ENCODE measurements at regions not wholly inside any gene's neighbourhood (a gene's known extent, or its start where the extent isn't known, plus 50 kb on each side); places are given as distances from the start of the nearest gene placed in this dataset.
"Not testable (repeated sequence)": the region's sequence is repeated elsewhere in the genome, so short reads cannot be mapped to it uniquely, and the experiment has no call there.

DNA sequence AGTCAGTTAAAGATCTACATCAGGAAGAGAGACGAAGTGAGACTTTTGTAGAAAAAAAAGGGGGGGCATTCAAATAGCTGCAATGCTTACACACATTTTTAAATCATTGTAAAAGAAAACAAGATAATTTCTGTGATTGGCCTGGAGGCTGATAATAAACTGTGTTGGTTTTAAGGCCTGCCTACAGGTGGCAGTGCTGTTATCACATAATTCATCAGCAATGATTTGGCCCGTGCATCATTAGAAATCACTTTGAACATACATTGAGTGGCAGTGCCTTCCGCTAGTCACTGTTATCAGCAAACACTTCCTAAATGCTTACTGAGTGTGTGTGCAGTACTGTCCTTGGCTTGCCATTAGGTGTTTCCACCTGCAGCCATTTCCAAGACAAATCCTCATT, 831.9 kb downstream of the TRIML1 start:
- Histone ChIP-seq H3K4me1 (ENCODE audit: control insufficient read depth, insufficient read depth, low read length) (peaks cover 8% of the 10 kb centered on the region), H3K9me3 (ENCODE audit: control insufficient read depth, insufficient read depth, low read length) (no peaks in the 10 kb centered on the region), H3K4me3 (ENCODE audit: low read depth, low read length) (no peak overlapping the region), H3K36me3 (ENCODE audit: control insufficient read depth, insufficient read depth, low read length) (no peaks in the 10 kb centered on the region), H3K27me3 (ENCODE audit: control insufficient read depth, insufficient read depth, low read length) (no peaks in the 10 kb centered on the region), H3K9ac (ENCODE audit: low read depth, low read length) (no peak overlapping the region)

DNA sequence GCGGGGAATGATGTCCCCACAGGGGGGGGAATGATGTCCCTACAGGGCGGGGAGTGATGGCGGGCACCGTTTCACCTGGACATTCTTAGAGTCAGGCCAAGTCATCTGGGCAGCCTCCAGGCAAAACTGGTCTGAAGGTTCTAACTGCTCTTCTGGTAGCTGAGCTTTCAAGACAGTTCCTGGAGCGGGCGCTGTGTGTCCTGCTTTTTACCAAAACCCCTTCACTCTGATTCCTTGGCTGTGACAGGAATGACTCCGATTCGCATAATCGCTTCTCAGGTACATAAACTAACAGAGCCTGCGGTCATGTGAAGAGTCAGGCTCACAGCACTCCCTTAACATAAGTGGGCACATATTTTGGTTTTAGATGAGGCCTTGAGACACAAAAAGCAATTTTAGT, 836.0 kb downstream of the TRIML1 start:
- no peak overlapping the region for H3K4me3 ChIP-seq (ENCODE audit: low read depth, low read length)
- H3K9me3 ChIP-seq (ENCODE audit: control insufficient read depth, insufficient read depth, low read length): no peaks in the 10 kb centered on the region
- no peak overlapping the region for H3K9ac ChIP-seq (ENCODE audit: low read depth, low read length)
- no peaks in the 10 kb centered on the region for H3K27me3 ChIP-seq (ENCODE audit: control insufficient read depth, insufficient read depth, low read length)
- H3K36me3 ChIP-seq (ENCODE audit: control insufficient read depth, insufficient read depth, low read length): no peaks in the 10 kb centered on the region
- H3K4me1 ChIP-seq (ENCODE audit: control insufficient read depth, insufficient read depth, low read length): peaks cover 25% of the 10 kb centered on the region

DNA sequence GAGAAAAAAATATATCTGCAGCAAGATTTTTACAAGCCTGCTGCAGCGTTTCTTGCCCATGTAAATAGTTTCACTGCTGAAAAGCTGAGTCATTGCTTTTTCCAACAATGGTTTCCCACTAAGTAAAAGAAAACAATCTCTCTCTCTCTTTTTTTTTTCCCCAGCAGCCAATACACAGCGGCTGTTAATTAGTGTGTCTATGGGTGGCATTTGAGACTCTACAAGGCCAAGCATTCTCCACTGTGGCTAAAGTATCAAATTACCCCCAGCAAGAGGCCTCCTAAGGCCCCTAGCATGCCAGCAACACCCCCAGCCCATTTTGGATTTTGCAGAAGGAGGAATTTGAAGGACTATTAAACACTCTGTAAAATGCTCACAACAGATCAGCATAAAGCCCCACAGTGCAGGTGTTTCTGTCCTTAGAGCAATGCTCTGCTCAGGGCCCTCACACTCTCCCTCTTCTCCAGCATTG, 837.4 kb downstream of the TRIML1 start:
- H3K36me3 ChIP-seq (ENCODE audit: control insufficient read depth, insufficient read depth, low read length): no peaks in the 10 kb centered on the region
- H3K4me1 ChIP-seq (ENCODE audit: control insufficient read depth, insufficient read depth, low read length): peaks cover 25% of the 10 kb centered on the region
- no peak overlapping the region for H3K9ac ChIP-seq (ENCODE audit: low read depth, low read length)

DNA sequence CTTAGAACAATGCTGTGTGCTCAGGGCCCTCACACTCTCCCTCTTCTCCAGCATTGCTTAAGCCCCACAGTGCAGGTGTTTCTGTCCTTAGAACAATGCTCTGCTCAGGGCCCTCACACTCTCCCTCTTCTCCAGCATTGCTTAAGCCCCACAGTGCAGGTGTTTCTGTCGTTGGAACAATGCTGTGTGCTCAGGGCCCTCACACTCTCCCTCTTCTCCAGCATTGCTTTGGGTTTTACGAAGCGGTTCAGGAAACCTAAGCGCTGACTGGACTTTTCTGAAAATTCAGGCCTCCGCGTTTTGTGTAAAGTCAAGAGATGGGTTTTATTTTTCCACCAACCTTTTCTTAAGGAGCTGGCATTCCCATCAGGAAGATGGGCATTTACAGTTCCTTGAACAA, 838.0 kb downstream of the TRIML1 start:
- H3K9ac ChIP-seq (ENCODE audit: low read depth, low read length); H3K4me3 ChIP-seq (ENCODE audit: low read depth, low read length); H3K27me3 ChIP-seq (ENCODE audit: control insufficient read depth, insufficient read depth, low read length); H3K9me3 ChIP-seq (ENCODE audit: control insufficient read depth, insufficient read depth, low read length); H3K36me3 ChIP-seq (ENCODE audit: control insufficient read depth, insufficient read depth, low read length): not testable (repeated sequence)
- H3K4me1 ChIP-seq (ENCODE audit: control insufficient read depth, insufficient read depth, low read length): peaks cover 25% of the 10 kb centered on the region

More for the DNA sequence above, 837.4 kb downstream of the TRIML1 start:
- H3K4me3 ChIP-seq (ENCODE audit: low read depth, low read length): no peak overlapping the region
- no peaks in the 10 kb centered on the region for H3K27me3 ChIP-seq (ENCODE audit: control insufficient read depth, insufficient read depth, low read length)
- H3K9me3 ChIP-seq (ENCODE audit: control insufficient read depth, insufficient read depth, low read length): no peaks in the 10 kb centered on the region

DNA sequence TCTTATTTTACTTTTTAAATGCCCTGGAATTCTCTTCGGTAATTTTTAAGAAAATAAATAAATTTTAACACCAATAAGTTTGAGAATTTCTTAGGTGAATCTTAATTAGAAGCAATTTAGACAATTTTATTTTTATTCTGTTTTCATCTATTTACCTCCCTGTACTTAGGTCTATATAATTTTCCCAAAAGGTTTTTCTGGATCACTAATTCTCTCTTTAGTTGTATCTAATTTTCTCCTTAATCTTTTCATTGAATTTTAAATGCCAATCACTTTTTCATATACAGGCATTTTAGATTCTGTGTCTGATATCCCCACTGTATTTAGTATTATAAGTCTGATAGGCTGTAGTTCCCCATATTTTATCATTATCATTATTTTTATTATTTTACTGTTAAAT, 845.3 kb downstream of the TRIML1 start:
- no peak overlapping the region for H3K4me3 ChIP-seq (ENCODE audit: low read depth, low read length)
- H3K9ac ChIP-seq (ENCODE audit: low read depth, low read length): no peak overlapping the region
- H3K27me3 ChIP-seq (ENCODE audit: control insufficient read depth, insufficient read depth, low read length): no peaks in the 10 kb centered on the region
- no peaks in the 10 kb centered on the region for H3K36me3 ChIP-seq (ENCODE audit: control insufficient read depth, insufficient read depth, low read length)
- no peaks in the 10 kb centered on the region for H3K4me1 ChIP-seq (ENCODE audit: control insufficient read depth, insufficient read depth, low read length)
- H3K9me3 ChIP-seq (ENCODE audit: control insufficient read depth, insufficient read depth, low read length): no peaks in the 10 kb centered on the region

DNA sequence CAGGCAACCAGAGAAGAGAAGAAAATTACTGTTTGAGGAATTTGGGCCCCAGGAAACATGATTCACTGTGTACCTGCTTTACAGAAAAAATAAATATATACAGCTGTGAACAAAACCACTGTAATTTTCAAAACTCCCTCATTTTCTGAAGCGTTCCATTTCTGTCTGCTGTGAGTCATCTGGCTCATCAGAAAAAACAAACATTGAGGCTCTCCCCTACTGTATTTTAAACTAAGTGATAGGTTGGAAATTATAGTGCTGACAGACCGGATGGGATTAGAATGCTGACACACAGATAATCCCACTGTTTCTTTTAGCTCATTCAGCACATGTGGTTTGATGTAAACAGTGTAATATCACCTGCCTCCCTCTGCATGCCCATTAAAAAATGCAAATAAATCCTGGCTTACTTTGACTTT, 847.0 kb downstream of the TRIML1 start:
- Histone ChIP-seq H3K9ac (ENCODE audit: low read depth, low read length) (no peak overlapping the region), H3K4me1 (ENCODE audit: control insufficient read depth, insufficient read depth, low read length) (no peaks in the 10 kb centered on the region), H3K27me3 (ENCODE audit: control insufficient read depth, insufficient read depth, low read length) (no peaks in the 10 kb centered on the region), H3K36me3 (ENCODE audit: control insufficient read depth, insufficient read depth, low read length) (no peaks in the 10 kb centered on the region), H3K9me3 (ENCODE audit: control insufficient read depth, insufficient read depth, low read length) (no peaks in the 10 kb centered on the region), H3K4me3 (ENCODE audit: low read depth, low read length) (no peak overlapping the region)

DNA sequence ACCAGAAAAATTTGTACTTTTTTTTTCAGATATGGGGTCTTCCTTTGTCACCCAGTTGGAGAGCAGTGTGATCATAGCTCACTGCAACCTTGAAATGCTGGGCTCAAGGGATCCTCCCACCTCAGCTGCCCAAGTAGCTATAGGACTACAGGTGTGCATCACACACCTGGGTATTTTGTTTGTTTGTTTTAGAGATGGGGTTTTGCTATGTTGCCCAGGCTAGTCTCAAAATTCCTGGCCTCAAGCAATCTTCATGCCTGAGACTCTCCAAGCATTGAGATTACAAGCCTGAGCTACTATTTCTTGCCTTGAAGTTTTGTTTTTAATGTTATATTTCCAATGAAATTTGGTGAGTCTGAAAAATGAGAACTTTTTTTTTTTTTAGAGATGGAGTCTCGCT, 847.8 kb downstream of the TRIML1 start:
- Histone ChIP-seq H3K36me3 (ENCODE audit: control insufficient read depth, insufficient read depth, low read length) (no peaks in the 10 kb centered on the region), H3K4me3 (ENCODE audit: low read depth, low read length) (no peak overlapping the region), H3K27me3 (ENCODE audit: control insufficient read depth, insufficient read depth, low read length) (no peaks in the 10 kb centered on the region), H3K4me1 (ENCODE audit: control insufficient read depth, insufficient read depth, low read length) (no peaks in the 10 kb centered on the region), H3K9ac (ENCODE audit: low read depth, low read length) (no peak overlapping the region), H3K9me3 (ENCODE audit: control insufficient read depth, insufficient read depth, low read length) (no peaks in the 10 kb centered on the region)

DNA sequence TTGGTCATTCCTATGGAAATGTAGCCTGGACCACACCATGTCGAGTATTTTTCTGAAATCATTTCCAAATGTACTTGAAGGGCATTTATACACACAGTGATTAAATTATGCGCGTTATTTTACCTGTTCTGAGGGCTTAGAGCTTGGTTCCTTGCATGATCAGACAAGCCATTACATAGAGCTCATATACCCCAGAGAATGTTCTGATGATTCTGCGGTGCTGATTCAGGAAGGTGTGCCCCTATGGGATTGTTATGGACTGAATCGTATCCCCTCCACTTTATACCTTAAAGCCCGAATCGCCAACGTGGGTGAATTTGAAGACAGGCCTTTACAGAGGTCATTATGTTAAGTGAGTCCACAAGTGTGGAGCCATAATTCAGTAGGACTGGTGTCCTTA, 848.9 kb downstream of the TRIML1 start:
- Histone ChIP-seq H3K36me3 (ENCODE audit: control insufficient read depth, insufficient read depth, low read length) (no peaks in the 10 kb centered on the region), H3K27me3 (ENCODE audit: control insufficient read depth, insufficient read depth, low read length) (no peaks in the 10 kb centered on the region), H3K9me3 (ENCODE audit: control insufficient read depth, insufficient read depth, low read length) (no peaks in the 10 kb centered on the region), H3K9ac (ENCODE audit: low read depth, low read length) (no peak overlapping the region), H3K4me1 (ENCODE audit: control insufficient read depth, insufficient read depth, low read length) (no peaks in the 10 kb centered on the region), H3K4me3 (ENCODE audit: low read depth, low read length) (no peak overlapping the region)

DNA sequence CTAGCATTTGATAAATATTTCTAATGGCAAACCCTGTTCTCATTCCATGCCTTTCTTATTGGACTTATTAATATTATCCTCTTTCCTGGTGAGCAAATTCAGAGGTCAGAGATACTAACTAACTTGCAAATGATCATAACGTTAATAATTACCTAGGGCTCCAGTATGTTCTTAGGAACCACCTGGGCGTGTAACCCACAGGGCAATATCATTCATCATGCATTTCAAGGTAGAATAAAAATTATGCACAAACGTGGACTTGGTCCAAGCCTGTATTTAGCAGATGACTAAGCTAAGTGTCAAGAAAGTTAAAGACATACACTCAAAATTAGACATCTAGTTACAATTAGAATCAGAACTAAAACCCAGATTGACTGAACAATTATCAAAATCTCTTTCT, 850.1 kb downstream of the TRIML1 start:
- Histone ChIP-seq H3K4me3 (ENCODE audit: low read depth, low read length) (no peak overlapping the region), H3K9ac (ENCODE audit: low read depth, low read length) (no peak overlapping the region), H3K27me3 (ENCODE audit: control insufficient read depth, insufficient read depth, low read length) (no peaks in the 10 kb centered on the region), H3K4me1 (ENCODE audit: control insufficient read depth, insufficient read depth, low read length) (no peaks in the 10 kb centered on the region), H3K9me3 (ENCODE audit: control insufficient read depth, insufficient read depth, low read length) (no peaks in the 10 kb centered on the region), H3K36me3 (ENCODE audit: control insufficient read depth, insufficient read depth, low read length) (no peaks in the 10 kb centered on the region)

DNA sequence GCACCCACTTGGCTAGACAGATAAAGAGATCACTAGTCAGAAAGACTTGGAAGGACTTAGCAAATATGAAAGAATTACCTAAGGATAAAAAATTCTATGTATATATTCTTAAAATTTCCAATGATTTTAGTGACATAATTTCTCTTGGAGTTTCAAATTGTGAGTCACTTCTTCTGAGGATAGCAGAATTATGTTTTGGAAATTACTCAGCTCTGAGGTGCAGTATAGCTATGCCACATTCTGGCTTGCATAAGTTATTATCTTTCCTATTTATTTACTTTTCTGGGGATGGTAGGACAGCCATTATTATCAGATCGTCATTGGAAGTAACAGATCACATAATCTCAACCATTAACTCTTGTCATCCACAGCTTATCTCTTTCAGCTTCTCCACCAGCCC, 853.5 kb downstream of the TRIML1 start:
- H3K27me3 ChIP-seq (ENCODE audit: control insufficient read depth, insufficient read depth, low read length): no peaks in the 10 kb centered on the region

DNA sequence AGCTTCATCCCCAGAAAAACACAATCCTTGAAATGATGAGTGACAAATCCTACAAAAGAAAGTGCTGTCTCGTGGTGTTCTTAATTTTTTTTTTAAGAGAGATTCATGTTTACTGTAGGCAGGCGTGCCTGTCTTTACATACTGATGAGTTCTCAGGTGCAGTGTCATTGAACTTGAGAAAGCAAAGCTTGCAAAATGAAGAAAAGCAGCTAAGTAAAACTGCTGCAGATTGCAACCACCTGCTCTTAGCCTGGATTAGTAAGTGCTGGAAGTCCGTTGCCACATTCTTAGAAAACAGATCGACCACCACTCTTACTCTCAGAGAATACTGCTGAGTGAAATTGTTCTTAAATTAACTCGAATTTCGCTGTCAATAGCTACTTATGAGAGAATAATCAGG, 854.6 kb downstream of the TRIML1 start:
- Histone ChIP-seq H3K36me3 (ENCODE audit: control insufficient read depth, insufficient read depth, low read length) (no peaks in the 10 kb centered on the region), H3K4me1 (ENCODE audit: control insufficient read depth, insufficient read depth, low read length) (no peaks in the 10 kb centered on the region), H3K27me3 (ENCODE audit: control insufficient read depth, insufficient read depth, low read length) (no peaks in the 10 kb centered on the region), H3K4me3 (ENCODE audit: low read depth, low read length) (no peak overlapping the region), H3K9ac (ENCODE audit: low read depth, low read length) (no peak overlapping the region), H3K9me3 (ENCODE audit: control insufficient read depth, insufficient read depth, low read length) (no peaks in the 10 kb centered on the region)

More for the DNA sequence above, 853.5 kb downstream of the TRIML1 start:
- H3K9me3 ChIP-seq (ENCODE audit: control insufficient read depth, insufficient read depth, low read length): no peaks in the 10 kb centered on the region
- no peaks in the 10 kb centered on the region for H3K36me3 ChIP-seq (ENCODE audit: control insufficient read depth, insufficient read depth, low read length)
- H3K4me3 ChIP-seq (ENCODE audit: low read depth, low read length): no peak overlapping the region
- no peak overlapping the region for H3K9ac ChIP-seq (ENCODE audit: low read depth, low read length)
- no peaks in the 10 kb centered on the region for H3K4me1 ChIP-seq (ENCODE audit: control insufficient read depth, insufficient read depth, low read length)

DNA sequence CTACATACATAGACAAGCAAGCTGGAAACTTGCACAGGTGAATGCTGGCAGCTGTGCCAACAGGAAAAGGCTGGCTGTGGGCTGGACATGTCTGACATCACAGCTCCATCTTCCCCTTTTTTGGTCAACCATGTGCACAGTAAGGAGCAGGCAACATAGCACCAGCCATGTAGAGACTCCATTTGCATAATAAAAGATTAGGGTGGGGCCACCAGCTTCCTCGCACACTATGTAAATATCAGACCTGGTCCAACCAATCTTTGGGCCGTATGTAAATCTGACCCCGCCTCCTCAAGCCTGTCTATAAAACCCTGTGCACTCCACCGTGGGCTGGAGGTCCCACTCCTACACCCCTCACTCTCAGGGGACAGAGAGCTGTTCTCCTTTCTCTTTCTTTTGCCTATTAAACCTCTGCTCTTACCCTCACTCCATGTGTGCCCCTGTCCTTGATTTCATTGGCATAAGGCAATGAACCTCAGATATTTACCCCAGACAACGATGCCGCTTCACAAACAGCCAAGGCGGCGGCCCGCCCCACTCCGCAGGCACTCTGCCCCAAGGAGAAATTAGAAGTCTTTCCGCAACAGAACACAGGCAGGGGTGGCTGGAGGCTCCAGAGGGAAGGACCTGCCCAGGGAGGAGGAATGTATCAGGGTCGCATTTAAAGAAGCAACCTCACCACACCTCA, 862.2 kb downstream of the TRIML1 start:
- H3K36me3 ChIP-seq (ENCODE audit: control insufficient read depth, insufficient read depth, low read length): no peaks in the 10 kb centered on the region
- no peak overlapping the region for H3K9ac ChIP-seq (ENCODE audit: low read depth, low read length)
- H3K4me3 ChIP-seq (ENCODE audit: low read depth, low read length): no peak overlapping the region
- H3K27me3 ChIP-seq (ENCODE audit: control insufficient read depth, insufficient read depth, low read length): no peaks in the 10 kb centered on the region
- no peaks in the 10 kb centered on the region for H3K4me1 ChIP-seq (ENCODE audit: control insufficient read depth, insufficient read depth, low read length)
- no peaks in the 10 kb centered on the region for H3K9me3 ChIP-seq (ENCODE audit: control insufficient read depth, insufficient read depth, low read length)

Measured in iPS-15b (cell line).